IPS DF 6.9 (cell line): ENCODE measurements at regions not wholly inside any gene's neighbourhood (a gene's known extent, or its start where the extent isn't known, plus 50 kb on each side); places are given as distances from the start of the nearest gene placed in this dataset.
"Not testable (repeated sequence)": the region's sequence is repeated elsewhere in the genome, so short reads cannot be mapped to it uniquely, and the experiment has no call there.

Experiments
- DNase-seq: peaks from one replicate; pipeline ENCODE4 v3.0.0-alpha.2; 2013; ENCODE audit warnings: low read depth, low spot score
- H3K27ac ChIP-seq: one replicate; pipeline ENCODE4 v1.5.1; 2013; ENCODE audit warnings: low read length, control low read depth
- H3K27me3 ChIP-seq: 2 replicates; pipeline ENCODE4 v1.6.1; 2013; ENCODE audit warnings: mild to moderate bottlenecking, low read length; ENCODE audit not compliant: control insufficient read depth, insufficient read depth
- H3K36me3 ChIP-seq: 2 replicates; pipeline ENCODE4 v1.6.1; 2013; ENCODE audit warnings: low read length; ENCODE audit not compliant: control insufficient read depth, insufficient read depth
- H3K4me1 ChIP-seq: 2 replicates; pipeline ENCODE4 v1.6.1; 2013; ENCODE audit warnings: low read length; ENCODE audit not compliant: control insufficient read depth, insufficient read depth
- H3K4me3 ChIP-seq: 2 replicates; pipeline ENCODE4 v1.5.1; 2013; ENCODE audit warnings: mild to moderate bottlenecking, low read length
- H3K9me3 ChIP-seq: 2 replicates; pipeline ENCODE4 v1.6.1; 2013; ENCODE audit warnings: low read length, inconsistent platforms; ENCODE audit not compliant: control insufficient read depth, insufficient read depth
- WGBS: extraction: QIAGEN DNeasy Blood & Tissue Kit; methylation state at CpG from one replicate; pipeline ENCODE4 v1.1.7; 2013; ENCODE audit warnings: mixed read lengths, missing lambda C conversion rate; ENCODE audit not compliant: insufficient read length, insufficient coverage; 5-methylcytosine and 5-hydroxymethylcytosine counted together

- Histone ChIP-seq H3K4me1 (no peaks in the 10 kb centered on the region), H3K27me3 (no peaks in the 10 kb centered on the region), H3K27ac (no peak overlapping the region), H3K36me3 (no peaks in the 10 kb centered on the region), H3K9me3 (no peaks in the 10 kb centered on the region), H3K4me3 (no peak overlapping the region)
- no peak for DNase-seq
- no CpG with 5 or more reads among the region's 8 CpGs for WGBS
These were observed 725.9 kb downstream of the COL12A1 start for GRCh38 chr6:74479960-74480359.

GRCh38 chr6:74479420-74479819 is 726.4 kb downstream of the COL12A1 start:
- H3K27ac ChIP-seq = no peak overlapping the region
- DNase-seq = no peak
- H3K36me3 ChIP-seq = no peaks in the 10 kb centered on the region
- no CpG with 5 or more reads among the region's 4 CpGs for WGBS
- H3K4me1 ChIP-seq = no peaks in the 10 kb centered on the region
- H3K4me3 ChIP-seq = no peak overlapping the region
- H3K9me3 ChIP-seq = no peaks in the 10 kb centered on the region
- no peaks in the 10 kb centered on the region for H3K27me3 ChIP-seq

- not testable (repeated sequence) for H3K9me3 ChIP-seq, H3K4me1 ChIP-seq, H3K36me3 ChIP-seq, H3K4me3 ChIP-seq, DNase-seq, H3K27me3 ChIP-seq, H3K27ac ChIP-seq
- WGBS = no CpG with 5 or more reads among the region's 10 CpGs
These were observed 731.8 kb downstream of the COL12A1 start for GRCh38 chr6:74474046-74474445.

GRCh38 chr6:74468552-74468951 is 737.3 kb downstream of the COL12A1 start:
- H3K36me3 ChIP-seq, H3K4me3 ChIP-seq, H3K27ac ChIP-seq, H3K9me3 ChIP-seq, H3K4me1 ChIP-seq, H3K27me3 ChIP-seq, DNase-seq: not testable (repeated sequence)
- no CpG with 5 or more reads among the region's 15 CpGs for WGBS

GRCh38 chr6:74467533-74468215 is 738.2 kb downstream of the COL12A1 start:
- no peak overlapping the region for H3K4me3 ChIP-seq

GRCh38 chr6:74466572-74466971 is 739.3 kb downstream of the COL12A1 start:
- Histone ChIP-seq H3K27ac (no peak overlapping the region), H3K27me3 (no peaks in the 10 kb centered on the region), H3K4me3 (no peak overlapping the region), H3K9me3 (no peaks in the 10 kb centered on the region), H3K36me3 (no peaks in the 10 kb centered on the region), H3K4me1 (0 out of 2 replicates have a peak, but pooled peaks cover 1% of the 10 kb centered on the region)
- WGBS = no CpG with 5 or more reads among the region's 2 CpGs
- DNase-seq = no peak

More at GRCh38 chr6:74467533-74468215, 738.2 kb downstream of the COL12A1 start:
- Histone ChIP-seq H3K27me3 (no peaks in the 10 kb centered on the region), H3K36me3 (no peaks in the 10 kb centered on the region), H3K4me1 (0 out of 2 replicates have a peak, but pooled peaks cover 1% of the 10 kb centered on the region), H3K9me3 (no peaks in the 10 kb centered on the region), H3K27ac (no peak overlapping the region)
- DNase-seq = no peak
- no CpG with 5 or more reads among the region's 2 CpGs for WGBS

- H3K4me3 ChIP-seq = no peak overlapping the region
- no CpG with 5 or more reads among the region's 7 CpGs for WGBS
- H3K36me3 ChIP-seq = no peaks in the 10 kb centered on the region
- H3K4me1 ChIP-seq = no peaks in the 10 kb centered on the region
- no peak for DNase-seq
- no peaks in the 10 kb centered on the region for H3K9me3 ChIP-seq
- no peak overlapping the region for H3K27ac ChIP-seq
- H3K27me3 ChIP-seq = no peaks in the 10 kb centered on the region
These were observed 746.6 kb downstream of the COL12A1 start for GRCh38 chr6:74459260-74459659.

GRCh38 chr6:74458536-74458935 is 747.3 kb downstream of the COL12A1 start:
- Histone ChIP-seq H3K27me3 (no peaks in the 10 kb centered on the region), H3K36me3 (no peaks in the 10 kb centered on the region), H3K27ac (no peak overlapping the region), H3K4me3 (no peak overlapping the region), H3K9me3 (no peaks in the 10 kb centered on the region), H3K4me1 (no peaks in the 10 kb centered on the region)
- no CpG with 5 or more reads among the region's 1 CpG for WGBS
- no peak for DNase-seq

- no peak for DNase-seq
- Histone ChIP-seq H3K27ac (no peak overlapping the region), H3K4me1 (no peaks in the 10 kb centered on the region), H3K36me3 (no peaks in the 10 kb centered on the region), H3K4me3 (no peak overlapping the region), H3K27me3 (no peaks in the 10 kb centered on the region), H3K9me3 (no peaks in the 10 kb centered on the region)
- no CpG with 5 or more reads among the region's 1 CpG for WGBS
These were observed 750.1 kb downstream of the COL12A1 start for GRCh38 chr6:74455786-74456185.

- Histone ChIP-seq H3K4me1 (no peaks in the 10 kb centered on the region), H3K4me3 (no peak overlapping the region), H3K9me3 (no peaks in the 10 kb centered on the region), H3K27ac (no peak overlapping the region), H3K36me3 (no peaks in the 10 kb centered on the region), H3K27me3 (no peaks in the 10 kb centered on the region)
- WGBS = no CpG with 5 or more reads among the region's 5 CpGs
- DNase-seq = no peak
These were observed 753.9 kb downstream of the COL12A1 start for GRCh38 chr6:74451953-74452352.

GRCh38 chr6:74448850-74449249 is 752.8 kb downstream of the CD109 start:
- no peaks in the 10 kb centered on the region for H3K4me1 ChIP-seq
- no CpG with 5 or more reads among the region's 4 CpGs for WGBS
- no peaks in the 10 kb centered on the region for H3K27me3 ChIP-seq
- H3K27ac ChIP-seq = no peak overlapping the region
- H3K9me3 ChIP-seq = no peaks in the 10 kb centered on the region
- no peaks in the 10 kb centered on the region for H3K36me3 ChIP-seq
- no peak for DNase-seq
- H3K4me3 ChIP-seq = no peak overlapping the region
